ENCODE measurements at regions not wholly inside any gene's neighbourhood (a gene's known extent, or its start where the extent isn't known, plus 50 kb on each side); places are given as distances from the start of the nearest gene placed in this dataset.

- 51% methylated on average over 2 of the region's 2 CpGs for WGBS
- no peak for TF ChIP-seq POLR2AphosphoS5 (IDR thresholded peaks at IDR 0.05)
These were observed 314.6 kb downstream of the GRIN2B start for GRCh38 chr12:13666806-13667205.

GRCh38 chr12:13661005-13661887 is 320.2 kb downstream of the GRIN2B start:
- H3K4me1 ChIP-seq (replicated peaks), result no peaks in the 10 kb centered on the region
- TF ChIP-seq CTCF (IDR thresholded peaks at IDR 0.05), result peak; percentile 31 to 57 (median 44)
- no peak for TF ChIP-seq POLR2A (IDR thresholded peaks at IDR 0.05)
- TF ChIP-seq POLR2AphosphoS5 (IDR thresholded peaks at IDR 0.05), result no peak
- intact Hi-C loops (cut with DNase I), result loop anchor here (2.0 kb wide), 1 partner anchor 382 kb away; no protein-coding TSS in a partner anchor
- no peak overlapping the region for H3K27ac ChIP-seq
- no peaks in the 10 kb centered on the region for H3K9me3 ChIP-seq
- H3K4me3 ChIP-seq, result no peak overlapping the region
- no peaks in the 10 kb centered on the region for H3K27me3 ChIP-seq (replicated peaks; ENCODE audit: insufficient read depth)
- WGBS, result 45% methylated on average over 11 of the region's 11 CpGs
- no peaks in the 10 kb centered on the region for H3K36me3 ChIP-seq
- peak; percentile 13 for DNase-seq (ENCODE audit: low spot score)

More at GRCh38 chr12:13666806-13667205, 314.6 kb downstream of the GRIN2B start:
- H3K4me1 ChIP-seq (replicated peaks), result no peaks in the 10 kb centered on the region
- H3K36me3 ChIP-seq, result no peaks in the 10 kb centered on the region
- DNase-seq (ENCODE audit: low spot score), result no peak
- H3K27me3 ChIP-seq (replicated peaks; ENCODE audit: insufficient read depth), result no peaks in the 10 kb centered on the region
- H3K27ac ChIP-seq, result no peak overlapping the region
- no peaks in the 10 kb centered on the region for H3K9me3 ChIP-seq
- intact Hi-C loops (cut with DNase I), result no loop called here
- H3K4me3 ChIP-seq, result no peak overlapping the region

GRCh38 chr12:13654456-13654855 is 326.9 kb downstream of the GRIN2B start:
- intact Hi-C loops (cut with DNase I), result no loop called here
- TF ChIP-seq POLR2AphosphoS5 (IDR thresholded peaks at IDR 0.05) (no peak), CTCF (IDR thresholded peaks at IDR 0.05) (no peak), POLR2A (IDR thresholded peaks at IDR 0.05) (no peak)

GRCh38 chr12:13652105-13652504 is 329.3 kb downstream of the GRIN2B start:
- TF ChIP-seq POLR2AphosphoS5 (IDR thresholded peaks at IDR 0.05), result no peak
- H3K4me1 ChIP-seq (replicated peaks), result no peaks in the 10 kb centered on the region
- 100% methylated on average over 1 of the region's 1 CpG for WGBS
- H3K4me3 ChIP-seq, result no peak overlapping the region
- H3K27me3 ChIP-seq (replicated peaks; ENCODE audit: insufficient read depth), result no peaks in the 10 kb centered on the region
- intact Hi-C loops (cut with DNase I), result no loop called here
- no peaks in the 10 kb centered on the region for H3K9me3 ChIP-seq
- no peak for DNase-seq (ENCODE audit: low spot score)
- no peaks in the 10 kb centered on the region for H3K36me3 ChIP-seq
- no peak overlapping the region for H3K27ac ChIP-seq

More at GRCh38 chr12:13654456-13654855, 326.9 kb downstream of the GRIN2B start:
- Histone ChIP-seq H3K4me1 (replicated peaks) (no peaks in the 10 kb centered on the region), H3K36me3 (no peaks in the 10 kb centered on the region), H3K27ac (no peak overlapping the region), H3K27me3 (replicated peaks; ENCODE audit: insufficient read depth) (no peaks in the 10 kb centered on the region), H3K9me3 (no peaks in the 10 kb centered on the region), H3K4me3 (no peak overlapping the region)
- 81% methylated on average over 1 of the region's 1 CpG for WGBS
- no peak for DNase-seq (ENCODE audit: low spot score)

- 74% methylated on average over 2 of the region's 2 CpGs for WGBS
- Histone ChIP-seq H3K4me1 (replicated peaks) (no peaks in the 10 kb centered on the region), H3K9me3 (no peaks in the 10 kb centered on the region), H3K4me3 (no peak overlapping the region), H3K36me3 (no peaks in the 10 kb centered on the region), H3K27ac (no peak overlapping the region), H3K27me3 (replicated peaks; ENCODE audit: insufficient read depth) (no peaks in the 10 kb centered on the region)
- no peak for TF ChIP-seq POLR2AphosphoS5 (IDR thresholded peaks at IDR 0.05)
- intact Hi-C loops (cut with DNase I), result no loop called here
- DNase-seq (ENCODE audit: low spot score), result no peak
These were observed 345.7 kb downstream of the GRIN2B start for GRCh38 chr12:13635709-13636108.

- intact Hi-C loops (cut with DNase I), result no loop called here
- no peaks in the 10 kb centered on the region for H3K27me3 ChIP-seq (replicated peaks; ENCODE audit: insufficient read depth)
- no peak overlapping the region for H3K4me3 ChIP-seq
- H3K27ac ChIP-seq, result no peak overlapping the region
- 85% methylated on average over 2 of the region's 2 CpGs for WGBS
- TF ChIP-seq POLR2A (IDR thresholded peaks at IDR 0.05) (no peak), POLR2AphosphoS5 (IDR thresholded peaks at IDR 0.05) (no peak), CTCF (IDR thresholded peaks at IDR 0.05) (no peak)
- DNase-seq (ENCODE audit: low spot score), result no peak
- H3K36me3 ChIP-seq, result no peaks in the 10 kb centered on the region
- no peaks in the 10 kb centered on the region for H3K4me1 ChIP-seq (replicated peaks)
- no peaks in the 10 kb centered on the region for H3K9me3 ChIP-seq
These were observed 349.5 kb downstream of the GRIN2B start for GRCh38 chr12:13631873-13632272.
